Ovary (tissue), 7 donors: ENCODE measurements at regions not wholly inside any gene's neighbourhood (a gene's known extent, or its start where the extent isn't known, plus 50 kb on each side); places are given as distances from the start of the nearest gene placed in this dataset.

Experiments
- DNase-seq, 5 donors: peaks; one replicate each; pipeline ENCODE4 v3.0.0-alpha.2; 2019 to 2020
- H3K27ac ChIP-seq, 2 donors: fragments of 200-600 bp; one replicate each; pipeline versions ENCODE4 v1.5.1 to v1.8.0; 2019 to 2022
- H3K27me3 ChIP-seq: fragments of 200-600 bp; one replicate; pipeline ENCODE4 v1.8.0; 2022
- H3K36me3 ChIP-seq: fragments of 200-600 bp; sonication (generic); one replicate; pipeline ENCODE4 v1.5.1; 2019
- H3K4me1 ChIP-seq: one replicate; pipeline ENCODE4 v1.8.1; 2013; ENCODE audit warnings: mild to moderate bottlenecking, moderate library complexity; ENCODE audit not compliant: insufficient read depth
- H3K4me3 ChIP-seq: fragments of 200-600 bp; sonication (generic); one replicate; pipeline ENCODE4 v1.5.1; 2017
- H3K9me3 ChIP-seq, 2 donors: fragments of 200-600 bp in 1 of 2; sonication (generic) in 1 of 2; one replicate each; pipeline versions ENCODE4 v1.5.1 to v1.8.1; 2013 to 2019; ENCODE audit warnings: mild to moderate bottlenecking in 1 of 2, moderate library complexity in 1 of 2
- EP300 ChIP-seq: sonication (generic); formaldehyde crosslinking; IDR thresholded peaks from one replicate; pipeline ENCODE4 v1.6.1; 2017; ENCODE audit warnings: antibody characterized with exemption
- POLR2A ChIP-seq: fragments of 450-650 bp; IDR thresholded peaks from one replicate; pipeline ENCODE4 v1.6.1; 2017; ENCODE audit warnings: antibody characterized with exemption, mild to moderate bottlenecking, moderate library complexity
- WGBS, 3 donors: extraction: QIAGEN DNeasy Blood & Tissue Kit in 1 of 3; methylation state at CpG; one replicate each; pipeline versions ENCODE4 v1.1.5 to v1.1.7; 2013 to 2017; 5-methylcytosine and 5-hydroxymethylcytosine counted together
- intact Hi-C, 4 donors: fragments of 100-400 bp; cut with DNase I; formaldehyde crosslinking; loops; one replicate each; pipeline versions ENCODE4 v1.11.0 to v1.15.1; 2022 to 2023
- TF ChIP-seq, protein P1 (sequence below), 3 donors: fragments of 450-650 bp in 2 of 3; fragments of 200-600 bp in 1 of 3; IDR thresholded peaks; one replicate each; pipeline versions ENCODE4 v1.5.1 to v1.8.0; 2016 to 2022; ENCODE audit warnings: antibody characterized with exemption in 3 of 3, mild to moderate bottlenecking in 1 of 3
- donor health status: DM: no; HTN: no; CAD: no; lungs with moderate emphysema.
- donor health status: DM: no; HTN: no; CAD: no.
- donor health status: Bipolar disorder and iron deficiency.
- donor health status: DM: no; HTN: no; CAD: no.
- donor health status: DM: yes; HTN: yes; CAD: no.

DNA sequence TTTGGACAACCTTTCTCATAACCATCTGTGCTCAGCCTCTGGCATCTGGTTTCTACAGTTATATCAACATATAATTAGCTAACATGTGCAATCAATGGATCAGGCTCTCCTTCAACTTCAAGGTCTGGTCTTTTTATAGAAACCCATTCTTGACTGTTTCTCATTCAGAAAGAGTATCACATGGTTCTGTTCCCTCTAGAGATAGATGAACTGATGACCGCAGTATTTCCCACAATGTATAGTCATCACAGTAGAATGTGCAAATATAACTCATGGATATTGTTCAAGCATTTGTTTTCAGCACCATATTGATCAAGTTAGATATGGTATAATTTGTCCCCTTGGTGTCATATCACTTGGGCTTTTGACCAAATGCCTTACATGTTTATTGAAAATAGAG lies 656.2 kb downstream of the FRK start:
- no peak overlapping the region for H3K4me3 ChIP-seq
- intact Hi-C loops, result no loop called here
- WGBS, 3 donors, result 81 to 94% (median 85%) methylated on average over 1 of the region's 1 CpG
- H3K36me3 ChIP-seq, result no peaks in the 10 kb centered on the region
- H3K4me1 ChIP-seq, result no peaks in the 10 kb centered on the region
- H3K27me3 ChIP-seq, result no peaks in the 10 kb centered on the region
- DNase-seq, result no peak
- TF ChIP-seq, protein P1, sequence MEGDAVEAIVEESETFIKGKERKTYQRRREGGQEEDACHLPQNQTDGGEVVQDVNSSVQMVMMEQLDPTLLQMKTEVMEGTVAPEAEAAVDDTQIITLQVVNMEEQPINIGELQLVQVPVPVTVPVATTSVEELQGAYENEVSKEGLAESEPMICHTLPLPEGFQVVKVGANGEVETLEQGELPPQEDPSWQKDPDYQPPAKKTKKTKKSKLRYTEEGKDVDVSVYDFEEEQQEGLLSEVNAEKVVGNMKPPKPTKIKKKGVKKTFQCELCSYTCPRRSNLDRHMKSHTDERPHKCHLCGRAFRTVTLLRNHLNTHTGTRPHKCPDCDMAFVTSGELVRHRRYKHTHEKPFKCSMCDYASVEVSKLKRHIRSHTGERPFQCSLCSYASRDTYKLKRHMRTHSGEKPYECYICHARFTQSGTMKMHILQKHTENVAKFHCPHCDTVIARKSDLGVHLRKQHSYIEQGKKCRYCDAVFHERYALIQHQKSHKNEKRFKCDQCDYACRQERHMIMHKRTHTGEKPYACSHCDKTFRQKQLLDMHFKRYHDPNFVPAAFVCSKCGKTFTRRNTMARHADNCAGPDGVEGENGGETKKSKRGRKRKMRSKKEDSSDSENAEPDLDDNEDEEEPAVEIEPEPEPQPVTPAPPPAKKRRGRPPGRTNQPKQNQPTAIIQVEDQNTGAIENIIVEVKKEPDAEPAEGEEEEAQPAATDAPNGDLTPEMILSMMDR (IDR thresholded peaks at IDR 0.05), result no peak
- TF ChIP-seq POLR2A (no peak), EP300 (no peak)
- H3K27ac ChIP-seq, result no peak overlapping the region
- no peaks in the 10 kb centered on the region for H3K9me3 ChIP-seq

DNA sequence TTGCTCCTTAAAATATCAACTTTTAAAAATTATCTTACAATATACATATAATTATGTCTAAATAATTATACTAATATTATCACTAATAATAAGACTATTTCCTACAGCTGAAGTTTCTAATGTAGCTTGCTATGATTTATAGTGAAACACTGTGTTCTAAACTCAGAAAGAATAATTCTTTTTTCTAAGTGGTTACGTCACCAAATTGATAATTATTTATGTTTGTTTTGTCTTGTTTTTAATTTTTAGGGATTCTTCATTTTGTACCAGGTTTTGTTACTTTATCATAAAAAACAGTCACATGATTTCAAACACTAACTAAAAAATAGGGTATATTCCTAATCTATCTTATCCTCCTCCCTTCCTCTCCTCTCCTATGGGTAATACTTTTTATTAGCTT lies 662.1 kb downstream of the FRK start:
- H3K4me1 ChIP-seq, result no peaks in the 10 kb centered on the region
- H3K36me3 ChIP-seq, result no peaks in the 10 kb centered on the region
- H3K27ac ChIP-seq, result no peak overlapping the region
- no peak for DNase-seq
- intact Hi-C loops, result no loop called here
- no peaks in the 10 kb centered on the region for H3K9me3 ChIP-seq
- H3K27me3 ChIP-seq, result no peaks in the 10 kb centered on the region
- TF ChIP-seq EP300 (no peak), POLR2A (no peak)
- TF ChIP-seq, protein P1 (IDR thresholded peaks at IDR 0.05), result no peak
- WGBS, 3 donors, result 57 to 69% (median 61%) methylated on average over 1 of the region's 1 CpG
- no peak overlapping the region for H3K4me3 ChIP-seq

DNA sequence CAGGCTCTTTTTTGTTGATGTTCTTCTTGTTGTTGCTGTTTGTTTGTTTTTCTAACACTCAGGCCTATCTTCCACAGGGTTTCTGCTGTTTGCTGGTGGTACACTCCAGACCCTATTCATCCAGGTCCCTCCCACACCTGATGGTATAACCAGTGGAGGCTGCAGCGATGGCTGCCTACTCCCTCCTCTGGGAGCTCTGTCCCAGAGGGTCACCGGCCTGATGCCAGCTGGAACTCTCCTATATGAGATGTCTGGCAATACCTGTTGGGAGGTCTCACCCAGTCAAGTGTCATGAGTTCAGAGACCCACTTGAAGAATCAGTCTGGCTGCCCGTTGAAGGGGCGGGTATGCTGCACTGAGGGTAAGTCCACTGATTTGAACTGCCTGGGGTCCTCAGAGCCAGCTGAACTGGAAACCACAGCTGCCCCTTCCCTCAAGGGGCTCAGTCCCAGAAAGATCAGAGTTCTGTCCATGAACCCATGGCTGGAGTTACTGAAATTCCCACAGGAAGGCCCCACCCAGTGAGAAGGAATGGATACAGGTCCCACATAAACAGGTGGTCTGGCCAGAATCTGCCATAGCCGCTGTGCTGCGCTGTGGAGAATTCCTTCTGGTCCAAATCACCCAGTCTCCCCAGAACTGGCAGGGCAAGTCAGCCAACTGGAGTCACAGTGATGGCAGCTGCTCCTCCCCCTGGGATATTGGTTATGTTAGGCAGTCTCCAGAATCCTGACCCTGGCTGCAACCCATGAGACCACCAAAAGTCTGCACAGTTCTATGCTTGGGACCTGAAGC lies 664.4 kb downstream of the FRK start:
- Histone ChIP-seq H3K9me3 (no peaks in the 10 kb centered on the region), H3K27me3 (no peaks in the 10 kb centered on the region), H3K36me3 (no peaks in the 10 kb centered on the region), H3K27ac (no peak overlapping the region), H3K4me1 (no peaks in the 10 kb centered on the region), H3K4me3 (no peak overlapping the region)
- intact Hi-C loops, result no loop called here
- WGBS, 3 donors, result 68 to 82% (median 79%) methylated on average over 6 of the region's 6 CpGs
- peak in 1 of 5 donors; percentile 13 for DNase-seq
- TF ChIP-seq, protein P1 (IDR thresholded peaks at IDR 0.05), result no peak
- no peak for TF ChIP-seq EP300
- no peak for TF ChIP-seq POLR2A

DNA sequence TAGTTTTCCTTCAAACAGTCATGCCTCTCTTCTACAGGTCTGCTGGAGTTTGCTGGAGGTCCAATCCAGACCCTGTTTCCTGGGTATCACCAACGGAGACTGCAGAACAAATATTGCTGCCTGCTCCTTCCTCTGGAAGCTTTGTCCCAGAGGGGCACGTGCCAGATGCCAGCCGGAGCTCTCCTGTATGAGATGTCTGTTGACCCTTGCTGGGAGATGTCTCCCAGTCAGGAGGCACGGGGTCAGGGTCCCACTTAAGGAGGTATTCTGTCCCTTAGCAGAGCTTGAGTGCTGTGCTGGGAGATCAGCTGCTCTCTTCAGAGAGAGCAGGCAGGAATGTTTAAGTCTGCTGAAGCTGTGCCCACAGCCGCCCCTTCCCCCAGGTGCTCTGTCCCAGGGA lies 666.9 kb downstream of the FRK start:
- H3K4me1 ChIP-seq, result no peaks in the 10 kb centered on the region
- WGBS, 3 donors, result 84 to 87% (median 84%) methylated on average over 5 of the region's 5 CpGs
- peak in 1 of 5 donors; percentile 10 for DNase-seq
- no peaks in the 10 kb centered on the region for H3K36me3 ChIP-seq
- intact Hi-C loops, result no loop called here
- no peak for TF ChIP-seq EP300
- TF ChIP-seq POLR2A, result no peak
- TF ChIP-seq, protein P1 (IDR thresholded peaks at IDR 0.05), result no peak
- H3K27me3 ChIP-seq, result no peaks in the 10 kb centered on the region
- H3K9me3 ChIP-seq, result no peaks in the 10 kb centered on the region
- no peak overlapping the region for H3K4me3 ChIP-seq
- no peak overlapping the region for H3K27ac ChIP-seq
